ENCODE measurements at regions not wholly inside any gene's neighbourhood (a gene's known extent, or its start where the extent isn't known, plus 50 kb on each side); places are given as distances from the start of the nearest gene placed in this dataset.

- Histone ChIP-seq H3K9ac (ENCODE audit: low read depth, low read length) (no peak overlapping the region), H3K4me3 (ENCODE audit: low read depth in 1 of 2, low read length in 2 of 2) (no peak overlapping the region), H3K4me2 (ENCODE audit: insufficient read depth, low read length) (no peak overlapping the region), H3K79me2 (ENCODE audit: insufficient read depth, low read length) (no peaks in the 10 kb centered on the region), H3K27ac (ENCODE audit: low read length) (no peak overlapping the region), H3K9me3 (ENCODE audit: insufficient read depth, low read length, severe bottlenecking) (no peaks in the 10 kb centered on the region), H2AFZ (ENCODE audit: low read depth, low read length) (no peak overlapping the region), H3K27me3 (ENCODE audit: insufficient read depth, low read length, poor library complexity) (no peaks in the 10 kb centered on the region), H4K20me1 (ENCODE audit: insufficient read depth, low read length) (no peaks in the 10 kb centered on the region), H3K36me3 (ENCODE audit: insufficient read depth, low read length) (no peaks in the 10 kb centered on the region), H3K4me1 (ENCODE audit: insufficient read depth, low read length) (no peaks in the 10 kb centered on the region)
- no peak for DNase-seq
- no peak for TF ChIP-seq CTCF (IDR thresholded peaks at IDR 0.05; ENCODE audit: borderline replicate concordance, extremely low read depth, low read length, poor library complexity, severe bottlenecking)
- no peak for TF ChIP-seq EZH2 (IDR thresholded peaks at IDR 0.05; ENCODE audit: borderline replicate concordance, low read depth, low read length, severe bottlenecking)
- no peak for ATAC-seq (ENCODE audit: insufficient read depth, low read depth)
Measured at GRCh38 chr1:222223010-222223409, 324.9 kb downstream of the HHIPL2 start.

- Histone ChIP-seq H3K9me3 (ENCODE audit: insufficient read depth, low read length, severe bottlenecking) (no peaks in the 10 kb centered on the region), H3K9ac (ENCODE audit: low read depth, low read length) (no peak overlapping the region), H4K20me1 (ENCODE audit: insufficient read depth, low read length) (no peaks in the 10 kb centered on the region), H3K27ac (ENCODE audit: low read length) (no peak overlapping the region), H3K79me2 (ENCODE audit: insufficient read depth, low read length) (no peaks in the 10 kb centered on the region), H2AFZ (ENCODE audit: low read depth, low read length) (no peak overlapping the region), H3K4me3 (ENCODE audit: low read depth in 1 of 2, low read length in 2 of 2) (no peak overlapping the region), H3K36me3 (ENCODE audit: insufficient read depth, low read length) (no peaks in the 10 kb centered on the region), H3K4me2 (ENCODE audit: insufficient read depth, low read length) (no peak overlapping the region), H3K4me1 (ENCODE audit: insufficient read depth, low read length) (no peaks in the 10 kb centered on the region), H3K27me3 (ENCODE audit: insufficient read depth, low read length, poor library complexity) (no peaks in the 10 kb centered on the region)
- no peak for ATAC-seq (ENCODE audit: insufficient read depth, low read depth)
- DNase-seq = no peak
- no peak for TF ChIP-seq CTCF (IDR thresholded peaks at IDR 0.05; ENCODE audit: borderline replicate concordance, extremely low read depth, low read length, poor library complexity, severe bottlenecking)
- TF ChIP-seq EZH2 (IDR thresholded peaks at IDR 0.05; ENCODE audit: borderline replicate concordance, low read depth, low read length, severe bottlenecking) = no peak
Measured at GRCh38 chr1:222216255-222216754, 331.6 kb downstream of the HHIPL2 start.

- H3K36me3 ChIP-seq (ENCODE audit: insufficient read depth, low read length) = no peaks in the 10 kb centered on the region
- no peaks in the 10 kb centered on the region for H3K27me3 ChIP-seq (ENCODE audit: insufficient read depth, low read length, poor library complexity)
- no peaks in the 10 kb centered on the region for H3K4me1 ChIP-seq (ENCODE audit: insufficient read depth, low read length)
- no peaks in the 10 kb centered on the region for H3K79me2 ChIP-seq (ENCODE audit: insufficient read depth, low read length)
- no peak overlapping the region for H3K9ac ChIP-seq (ENCODE audit: low read depth, low read length)
- H3K4me3 ChIP-seq (ENCODE audit: low read depth in 1 of 2, low read length in 2 of 2) = no peak overlapping the region
- no peaks in the 10 kb centered on the region for H4K20me1 ChIP-seq (ENCODE audit: insufficient read depth, low read length)
- ATAC-seq (ENCODE audit: insufficient read depth, low read depth) = no peak
- H3K27ac ChIP-seq (ENCODE audit: low read length) = no peak overlapping the region
- no peak for DNase-seq
- H2AFZ ChIP-seq (ENCODE audit: low read depth, low read length) = no peak overlapping the region
- no peak for TF ChIP-seq EZH2 (IDR thresholded peaks at IDR 0.05; ENCODE audit: borderline replicate concordance, low read depth, low read length, severe bottlenecking)
- no peak for TF ChIP-seq CTCF (IDR thresholded peaks at IDR 0.05; ENCODE audit: borderline replicate concordance, extremely low read depth, low read length, poor library complexity, severe bottlenecking)
- H3K9me3 ChIP-seq (ENCODE audit: insufficient read depth, low read length, severe bottlenecking) = no peaks in the 10 kb centered on the region
- no peak overlapping the region for H3K4me2 ChIP-seq (ENCODE audit: insufficient read depth, low read length)
Measured at GRCh38 chr1:222210776-222211175, 337.1 kb downstream of the HHIPL2 start.

GRCh38 chr1:222204475-222204874, 343.4 kb downstream of the HHIPL2 start:
- no peak overlapping the region for H3K4me2 ChIP-seq (ENCODE audit: insufficient read depth, low read length)

More at GRCh38 chr1:222204475-222204874, 343.4 kb downstream of the HHIPL2 start:
- H3K4me3 ChIP-seq (ENCODE audit: low read depth in 1 of 2, low read length in 2 of 2) = no peak overlapping the region
- DNase-seq = no peak
- TF ChIP-seq EZH2 (IDR thresholded peaks at IDR 0.05; ENCODE audit: borderline replicate concordance, low read depth, low read length, severe bottlenecking) (no peak), CTCF (IDR thresholded peaks at IDR 0.05; ENCODE audit: borderline replicate concordance, extremely low read depth, low read length, poor library complexity, severe bottlenecking) (no peak)
- H3K27me3 ChIP-seq (ENCODE audit: insufficient read depth, low read length, poor library complexity) = no peaks in the 10 kb centered on the region
- H2AFZ ChIP-seq (ENCODE audit: low read depth, low read length) = no peak overlapping the region
- H3K79me2 ChIP-seq (ENCODE audit: insufficient read depth, low read length) = no peaks in the 10 kb centered on the region
- no peaks in the 10 kb centered on the region for H4K20me1 ChIP-seq (ENCODE audit: insufficient read depth, low read length)
- ATAC-seq (ENCODE audit: insufficient read depth, low read depth) = no peak
- no peaks in the 10 kb centered on the region for H3K36me3 ChIP-seq (ENCODE audit: insufficient read depth, low read length)
- H3K9ac ChIP-seq (ENCODE audit: low read depth, low read length) = no peak overlapping the region
- H3K9me3 ChIP-seq (ENCODE audit: insufficient read depth, low read length, severe bottlenecking) = no peaks in the 10 kb centered on the region
- no peak overlapping the region for H3K27ac ChIP-seq (ENCODE audit: low read length)
- no peaks in the 10 kb centered on the region for H3K4me1 ChIP-seq (ENCODE audit: insufficient read depth, low read length)

Data from DND-41 (cell line).